NT2/D1 (cell line): ENCODE measurements at regions not wholly inside any gene's neighbourhood (a gene's known extent, or its start where the extent isn't known, plus 50 kb on each side); places are given as distances from the start of the nearest gene placed in this dataset.

Source experiments
- SUZ12 ChIP-seq: IDR thresholded peaks from 2 replicates; pipeline ENCODE4 v1.6.1; 2011; ENCODE audit not compliant: insufficient read length, insufficient read depth; ENCODE audit errors: extremely low read depth
- YY1 ChIP-seq: IDR thresholded peaks from 2 replicates; pipeline ENCODE4 v1.6.1; 2011; ENCODE audit not compliant: insufficient read length, insufficient read depth
- ZNF274 ChIP-seq: IDR thresholded peaks from 2 replicates; pipeline ENCODE4 v1.6.1; 2011; ENCODE audit warnings: mild to moderate bottlenecking, low read depth, low read length

- TF ChIP-seq SUZ12 (no peak), ZNF274 (no peak), YY1 (no peak)
Measured at GRCh38 chr10:110399106-110399964, 94.6 kb upstream of the SMNDC1 start.
